GM18519 (cell line): ENCODE measurements at regions not wholly inside any gene's neighbourhood (a gene's known extent, or its start where the extent isn't known, plus 50 kb on each side); places are given as distances from the start of the nearest gene placed in this dataset.
"Not testable (repeated sequence)": the region's sequence is repeated elsewhere in the genome, so short reads cannot be mapped to it uniquely, and the experiment has no call there.

Source experiments
- ATAC-seq: cut with Tn5 transposase; IDR thresholded peaks from one replicate; pipeline ENCODE4 v1.9.1; 2021; ENCODE audit warnings: mild to moderate bottlenecking, moderate library complexity; ENCODE audit not compliant: unreplicated experiment, low FRiP score

- ATAC-seq, result peak; percentile 93
Observed at GRCh38 chr3:182521339-182521738, 272.0 kb upstream of the ATP11B start.

GRCh38 chr3:182523424-182523823, 269.9 kb upstream of the ATP11B start:
- not testable (repeated sequence) for ATAC-seq

- no peak for ATAC-seq
Observed at GRCh38 chr3:182523836-182524235, 269.5 kb upstream of the ATP11B start.

GRCh38 chr3:182524711-182525401, 268.4 kb upstream of the ATP11B start:
- ATAC-seq, result no peak

- ATAC-seq, result no peak
Observed at GRCh38 chr3:182525766-182526374, 267.4 kb upstream of the ATP11B start.

- ATAC-seq, result no peak
Observed at GRCh38 chr3:182527745-182528144, 265.6 kb upstream of the ATP11B start.

- ATAC-seq, result no peak
Observed at GRCh38 chr3:182530316-182530715, 263.0 kb upstream of the ATP11B start.

- no peak for ATAC-seq
Observed at GRCh38 chr3:182533394-182533793, 259.9 kb upstream of the ATP11B start.

GRCh38 chr3:182544542-182544941, 248.8 kb upstream of the ATP11B start:
- ATAC-seq, result no peak

- ATAC-seq, result no peak
Observed at GRCh38 chr3:182562274-182562673, 231.0 kb upstream of the ATP11B start.

- ATAC-seq, result no peak
Observed at GRCh38 chr3:182565916-182566796, 227.1 kb upstream of the ATP11B start.

- no peak for ATAC-seq
Observed at GRCh38 chr3:182567700-182568099, 225.6 kb upstream of the ATP11B start.

GRCh38 chr3:182568261-182568660, 225.0 kb upstream of the ATP11B start:
- no peak for ATAC-seq

- ATAC-seq, result no peak
Observed at GRCh38 chr3:182568876-182569275, 224.4 kb upstream of the ATP11B start.

- ATAC-seq, result no peak
Observed at GRCh38 chr3:182570946-182571594, 222.2 kb upstream of the ATP11B start.

GRCh38 chr3:182575941-182576340, 217.4 kb upstream of the ATP11B start:
- ATAC-seq, result no peak

GRCh38 chr3:182583545-182583944, 209.8 kb upstream of the ATP11B start:
- ATAC-seq, result no peak

GRCh38 chr3:182585532-182586150, 207.7 kb upstream of the ATP11B start:
- ATAC-seq, result no peak

- no peak for ATAC-seq
Observed at GRCh38 chr3:182592747-182593146, 200.6 kb upstream of the ATP11B start.

- ATAC-seq, result no peak
Observed at GRCh38 chr3:182596676-182597410, 196.5 kb upstream of the ATP11B start.
